Loucy (cell line): ENCODE measurements at regions not wholly inside any gene's neighbourhood (a gene's known extent, or its start where the extent isn't known, plus 50 kb on each side); places are given as distances from the start of the nearest gene placed in this dataset.

Experiments
- EZH2phosphoT487 ChIP-seq: fragments of 200-600 bp; IDR thresholded peaks from 2 replicates; pipeline ENCODE4 v1.6.1; 2018; ENCODE audit warnings: antibody characterized with exemption, mild to moderate bottlenecking, moderate library complexity, borderline replicate concordance
- TF ChIP-seq, protein P1 (sequence below): fragments of 200-600 bp; sonication (generic); conservative IDR thresholded peaks from 2 replicates; pipeline ENCODE4 v1.5.1; 2014; ENCODE audit warnings: mild to moderate bottlenecking, antibody characterized with exemption, low read length

DNA sequence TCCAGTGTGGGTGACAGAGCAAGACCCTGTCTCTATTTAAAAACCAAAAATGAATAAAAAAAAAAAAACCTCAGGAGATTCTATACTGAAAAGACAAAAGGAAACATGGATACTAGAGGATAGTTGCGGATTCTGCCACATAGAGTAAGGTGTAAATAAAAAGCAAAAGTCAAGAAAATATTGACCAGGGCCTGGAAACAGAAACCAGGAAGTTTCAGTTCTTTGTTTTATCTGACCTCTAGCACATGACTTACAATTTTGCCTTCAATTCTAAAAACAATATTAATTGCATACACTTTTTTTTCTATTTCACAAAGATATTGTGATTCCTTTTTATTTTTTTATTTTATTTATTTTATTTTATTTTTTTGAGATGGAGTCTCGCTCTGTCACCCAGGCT, 96.2 kb upstream of the NMUR2 start:
- TF ChIP-seq, protein P1, sequence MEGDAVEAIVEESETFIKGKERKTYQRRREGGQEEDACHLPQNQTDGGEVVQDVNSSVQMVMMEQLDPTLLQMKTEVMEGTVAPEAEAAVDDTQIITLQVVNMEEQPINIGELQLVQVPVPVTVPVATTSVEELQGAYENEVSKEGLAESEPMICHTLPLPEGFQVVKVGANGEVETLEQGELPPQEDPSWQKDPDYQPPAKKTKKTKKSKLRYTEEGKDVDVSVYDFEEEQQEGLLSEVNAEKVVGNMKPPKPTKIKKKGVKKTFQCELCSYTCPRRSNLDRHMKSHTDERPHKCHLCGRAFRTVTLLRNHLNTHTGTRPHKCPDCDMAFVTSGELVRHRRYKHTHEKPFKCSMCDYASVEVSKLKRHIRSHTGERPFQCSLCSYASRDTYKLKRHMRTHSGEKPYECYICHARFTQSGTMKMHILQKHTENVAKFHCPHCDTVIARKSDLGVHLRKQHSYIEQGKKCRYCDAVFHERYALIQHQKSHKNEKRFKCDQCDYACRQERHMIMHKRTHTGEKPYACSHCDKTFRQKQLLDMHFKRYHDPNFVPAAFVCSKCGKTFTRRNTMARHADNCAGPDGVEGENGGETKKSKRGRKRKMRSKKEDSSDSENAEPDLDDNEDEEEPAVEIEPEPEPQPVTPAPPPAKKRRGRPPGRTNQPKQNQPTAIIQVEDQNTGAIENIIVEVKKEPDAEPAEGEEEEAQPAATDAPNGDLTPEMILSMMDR: no peak
- TF ChIP-seq EZH2phosphoT487: no peak
